Gastrocnemius medialis (tissue), 4 donors: ENCODE measurements at regions not wholly inside any gene's neighbourhood (a gene's known extent, or its start where the extent isn't known, plus 50 kb on each side); places are given as distances from the start of the nearest gene placed in this dataset.

Experiments
- POLR2A ChIP-seq, 2 donors: fragments of 450-650 bp; IDR thresholded peaks; one replicate each; pipeline ENCODE4 v1.6.1; 2017; ENCODE audit warnings: antibody characterized with exemption in 2 of 2, mild to moderate bottlenecking in 2 of 2, moderate library complexity in 2 of 2
- TF ChIP-seq, protein P1 (sequence below), 5 experiments: fragments of 450-650 bp in 3 of 5; fragments of 200-600 bp in 2 of 5; sonication (generic) in 2 of 5; IDR thresholded peaks in 4 of 5; conservative IDR thresholded peaks in 1 of 5; 1 replicate in 4 of 5; 2 replicates in 1 of 5; pipeline ENCODE4 v1.5.1; 2016 to 2019; ENCODE audit warnings: antibody characterized with exemption in 5 of 5, mild to moderate bottlenecking in 3 of 5, moderate library complexity in 3 of 5

DNA sequence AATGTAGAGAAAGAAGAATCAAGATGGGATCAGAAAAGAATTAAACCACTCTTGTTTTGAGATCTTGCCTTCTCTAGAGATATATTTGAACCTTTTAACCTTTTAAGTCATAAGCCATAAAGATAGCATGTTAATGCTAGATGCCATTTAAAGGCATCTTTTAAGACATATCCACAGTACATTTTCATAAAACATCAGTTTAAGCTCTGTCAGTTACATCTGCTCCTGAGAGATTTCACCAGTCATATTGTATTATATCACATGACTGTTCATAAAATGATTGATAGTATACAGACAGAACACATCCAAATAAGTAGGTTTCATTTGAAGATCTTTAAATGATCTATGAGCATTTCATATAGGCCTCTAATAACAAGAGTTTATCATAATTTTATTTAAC is 1238.5 kb downstream of the SLC16A7 start:
- TF ChIP-seq POLR2A (IDR thresholded peaks at IDR 0.05): no peak
- TF ChIP-seq, protein P1, sequence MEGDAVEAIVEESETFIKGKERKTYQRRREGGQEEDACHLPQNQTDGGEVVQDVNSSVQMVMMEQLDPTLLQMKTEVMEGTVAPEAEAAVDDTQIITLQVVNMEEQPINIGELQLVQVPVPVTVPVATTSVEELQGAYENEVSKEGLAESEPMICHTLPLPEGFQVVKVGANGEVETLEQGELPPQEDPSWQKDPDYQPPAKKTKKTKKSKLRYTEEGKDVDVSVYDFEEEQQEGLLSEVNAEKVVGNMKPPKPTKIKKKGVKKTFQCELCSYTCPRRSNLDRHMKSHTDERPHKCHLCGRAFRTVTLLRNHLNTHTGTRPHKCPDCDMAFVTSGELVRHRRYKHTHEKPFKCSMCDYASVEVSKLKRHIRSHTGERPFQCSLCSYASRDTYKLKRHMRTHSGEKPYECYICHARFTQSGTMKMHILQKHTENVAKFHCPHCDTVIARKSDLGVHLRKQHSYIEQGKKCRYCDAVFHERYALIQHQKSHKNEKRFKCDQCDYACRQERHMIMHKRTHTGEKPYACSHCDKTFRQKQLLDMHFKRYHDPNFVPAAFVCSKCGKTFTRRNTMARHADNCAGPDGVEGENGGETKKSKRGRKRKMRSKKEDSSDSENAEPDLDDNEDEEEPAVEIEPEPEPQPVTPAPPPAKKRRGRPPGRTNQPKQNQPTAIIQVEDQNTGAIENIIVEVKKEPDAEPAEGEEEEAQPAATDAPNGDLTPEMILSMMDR (IDR thresholded peaks at IDR 0.05 in 4 of 5, conservative IDR thresholded peaks at IDR 0.05 in 1 of 5): no peak
